H1 (cell line): ENCODE measurements at regions not wholly inside any gene's neighbourhood (a gene's known extent, or its start where the extent isn't known, plus 50 kb on each side); places are given as distances from the start of the nearest gene placed in this dataset.

ENCODE experiments used
- CTCF ChIA-PET: fragments of 300-600 bp; sonication (Branson Sonifier 250); formaldehyde crosslinking; loops from one replicate; lab custom pipeline; 2021; ENCODE audit not compliant: partially characterized antibody; lab: Charles Lee
- POLR2A ChIA-PET: fragments of 300-600 bp; sonication (Branson Sonifier 250); formaldehyde crosslinking; loops from one replicate; lab custom pipeline; 2021; ENCODE audit warnings: inconsistent platforms; ENCODE audit not compliant: partially characterized antibody; lab: Charles Lee
- DNase-seq, 2 experiments: peaks; one replicate each; pipeline versions ENCODE4 v3.0.0 to v3.0.0-alpha.2; 2010 to 2022; ENCODE audit warnings: low spot score in 2 of 2, low read depth in 1 of 2, mixed read lengths in 1 of 2
- FAIRE-seq: peaks from 2 replicates; lab custom pipeline; 2011; peaks lifted over from hg19 to GRCh38; lab: Jason Lieb, UNC
- H2AFZ ChIP-seq: 2 replicates; pipeline ENCODE4 v1.8.1; 2012; ENCODE audit warnings: low read length, inconsistent platforms
- H2AK5ac ChIP-seq: 2 replicates; pipeline ENCODE4 v1.6.1; 2013; ENCODE audit warnings: low read depth, low read length
- H2BK120ac ChIP-seq: replicated peaks from 2 replicates; pipeline ENCODE3; 2013; ENCODE audit warnings: low read depth, low read length, inconsistent platforms
- H2BK12ac ChIP-seq: 2 replicates; pipeline ENCODE4 v1.6.1; 2013; ENCODE audit warnings: low read depth, low read length
- H2BK15ac ChIP-seq: 2 replicates; pipeline ENCODE4 v1.6.1; 2013; ENCODE audit warnings: low read length
- H2BK20ac ChIP-seq: 2 replicates; pipeline ENCODE4 v1.6.1; 2013; ENCODE audit warnings: low read length
- H2BK5ac ChIP-seq: 2 replicates; pipeline ENCODE4 v1.6.1; 2013; ENCODE audit warnings: low read depth, low read length
- H3K14ac ChIP-seq: 2 replicates; pipeline ENCODE4 v1.6.1; 2013; ENCODE audit warnings: inconsistent platforms; ENCODE audit not compliant: insufficient read length
- H3K18ac ChIP-seq: 2 replicates; pipeline ENCODE4 v1.6.1; 2013; ENCODE audit warnings: low read length; ENCODE audit errors: extremely low read depth
- H3K23ac ChIP-seq: 2 replicates; pipeline ENCODE4 v1.6.1; 2013; ENCODE audit warnings: inconsistent platforms; ENCODE audit not compliant: insufficient read length
- H3K23me2 ChIP-seq: 2 replicates; pipeline ENCODE4 v1.6.1; 2013; ENCODE audit warnings: low read depth, low read length
- H3K27ac ChIP-seq: 2 replicates; pipeline ENCODE4 v1.6.1; 2011; ENCODE audit warnings: low read depth, low read length, inconsistent platforms
- H3K27me3 ChIP-seq, 4 experiments: replicated peaks in 1 of 4; 1 replicate in 1 of 4; 2 replicates in 3 of 4; pipeline versions ENCODE4 v1.6.1 to v1.8.1; 2011 to 2013; ENCODE audit warnings: low read length in 3 of 4, mild to moderate bottlenecking in 3 of 4, inconsistent platforms in 2 of 4, mixed read lengths in 2 of 4, moderate library complexity in 1 of 4; ENCODE audit not compliant: control insufficient read depth in 3 of 4, insufficient read depth in 3 of 4; ENCODE audit errors: extremely low read depth in 1 of 4
- H3K36me3 ChIP-seq, 4 experiments: 2 replicates each; pipeline versions ENCODE4 v1.6.1 to v1.8.1; 2011 to 2013; ENCODE audit warnings: mild to moderate bottlenecking in 4 of 4, low read length in 3 of 4, moderate library complexity in 2 of 4, control low read depth in 1 of 4, inconsistent platforms in 1 of 4; ENCODE audit not compliant: insufficient read depth in 4 of 4, control insufficient read depth in 2 of 4
- H3K4ac ChIP-seq: replicated peaks from 2 replicates; pipeline ENCODE3; 2013; ENCODE audit warnings: low read length, low read depth, mixed read lengths, inconsistent platforms; ENCODE audit not compliant: insufficient read length
- H3K4me1 ChIP-seq, 4 experiments: replicated peaks in 1 of 4; 1 replicate in 1 of 4; 2 replicates in 3 of 4; pipeline versions ENCODE4 v1.6.1 to v1.8.1; 2011 to 2013; ENCODE audit warnings: low read length in 3 of 4, inconsistent platforms in 2 of 4, mixed read lengths in 1 of 4; ENCODE audit not compliant: insufficient read depth in 4 of 4, control insufficient read depth in 3 of 4
- H3K4me2 ChIP-seq, 2 experiments: 2 replicates each; pipeline versions ENCODE4 v1.6.1 to v1.8.1; 2011 to 2013; ENCODE audit warnings: low read depth in 2 of 2, low read length in 2 of 2, control low read depth in 1 of 2, inconsistent platforms in 1 of 2, mild to moderate bottlenecking in 1 of 2; ENCODE audit not compliant: insufficient read depth in 1 of 2
- H3K4me3 ChIP-seq, 4 experiments: fragments of 200-600, 300-600 bp in 1 of 4; sonication (generic), shearing (Covaris generic), sonication (Bioruptor Twin) in 1 of 4; 2 replicates each; pipeline versions ENCODE4 v1.5.1 to v1.8.1; 2011 to 2016; ENCODE audit warnings: low read length in 4 of 4, low read depth in 3 of 4, control low read depth in 2 of 4, inconsistent platforms in 2 of 4, mild to moderate bottlenecking in 2 of 4, mixed read lengths in 1 of 4, moderate library complexity in 1 of 4; ENCODE audit not compliant: insufficient read depth in 2 of 4; ENCODE audit errors: extremely low read depth in 1 of 4
- H3K56ac ChIP-seq: replicated peaks from 2 replicates; pipeline ENCODE3; 2013; ENCODE audit warnings: low read depth, mild to moderate bottlenecking, mixed read lengths, low read length, inconsistent platforms; ENCODE audit not compliant: insufficient read length
- H3K79me1 ChIP-seq: 2 replicates; pipeline ENCODE4 v1.6.1; 2013; ENCODE audit warnings: low read depth, low read length, control low read depth
- H3K79me2 ChIP-seq, 2 experiments: 2 replicates each; pipeline versions ENCODE4 v1.6.1 to v1.8.1; 2012 to 2013; ENCODE audit warnings: low read length in 2 of 2, mild to moderate bottlenecking in 2 of 2, inconsistent platforms in 1 of 2; ENCODE audit not compliant: insufficient read depth in 2 of 2, control insufficient read depth in 1 of 2
- H3K9ac ChIP-seq, 4 experiments: replicated peaks in 1 of 4; 1 replicate in 1 of 4; 2 replicates in 3 of 4; pipeline versions ENCODE4 v1.6.1 to v1.8.1; 2011 to 2013; ENCODE audit warnings: low read depth in 3 of 4, low read length in 3 of 4, control low read depth in 2 of 4, mild to moderate bottlenecking in 2 of 4, moderate library complexity in 2 of 4, inconsistent platforms in 1 of 4; ENCODE audit errors: extremely low read depth in 1 of 4
- H3K9me3 ChIP-seq, 2 experiments: 2 replicates each; pipeline versions ENCODE4 v1.6.1 to v1.8.1; 2012 to 2013; ENCODE audit warnings: mild to moderate bottlenecking in 2 of 2, moderate library complexity in 2 of 2, control low read depth in 1 of 2, inconsistent platforms in 1 of 2, low read depth in 1 of 2, low read length in 1 of 2, mixed read lengths in 1 of 2; ENCODE audit not compliant: insufficient read depth in 2 of 2
- H4K20me1 ChIP-seq, 2 experiments: replicated peaks in 1 of 2; 2 replicates each; pipeline versions ENCODE3 to v1.8.1; 2011 to 2013; ENCODE audit warnings: inconsistent platforms in 2 of 2, low read length in 2 of 2, mild to moderate bottlenecking in 1 of 2; ENCODE audit not compliant: insufficient read depth in 2 of 2, control insufficient read depth in 1 of 2
- H4K5ac ChIP-seq: 2 replicates; pipeline ENCODE4 v1.6.1; 2013; ENCODE audit warnings: low read length, low read depth, mixed read lengths, inconsistent platforms; ENCODE audit not compliant: insufficient read length
- H4K8ac ChIP-seq: 2 replicates; pipeline ENCODE4 v1.8.0; 2013; ENCODE audit warnings: mild to moderate bottlenecking, moderate library complexity, low read length, inconsistent platforms; ENCODE audit not compliant: insufficient read depth; ENCODE audit errors: extremely low read depth
- H4K91ac ChIP-seq: replicated peaks from 2 replicates; pipeline ENCODE3; 2013; ENCODE audit warnings: low read length, mixed read lengths, inconsistent platforms; ENCODE audit not compliant: insufficient read length
- CHD2 ChIP-seq: IDR thresholded peaks from 2 replicates; pipeline ENCODE4 v1.6.1; 2012; ENCODE audit warnings: low read length, improper control_type of control experiment
- SP1 ChIP-seq: IDR thresholded peaks from 2 replicates; pipeline ENCODE4 v1.6.1; 2011; ENCODE audit warnings: low read depth, low read length

DNA sequence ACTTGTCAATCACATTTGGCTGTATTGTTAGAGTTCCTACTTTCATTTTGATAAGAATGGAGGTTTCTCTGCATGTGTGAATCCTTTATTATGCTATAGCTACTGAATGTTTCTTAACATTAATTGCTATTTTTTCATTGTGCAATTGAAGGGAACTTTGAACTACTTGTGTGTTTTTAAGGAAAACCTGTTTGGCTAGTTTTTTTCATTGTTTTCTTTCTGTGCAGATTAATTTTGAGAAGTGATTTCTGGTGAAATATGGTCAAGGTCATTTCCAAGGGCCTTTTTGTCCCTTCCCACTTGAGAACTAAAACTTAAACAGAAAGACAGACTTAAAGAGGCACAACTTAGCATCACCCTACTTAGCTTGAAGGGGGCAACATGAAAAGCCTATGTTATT lies 1309.2 kb upstream of the WWC1 start:
- H3K27me3 ChIP-seq = peaks cover 0 to 8% (median 1%) of the 10 kb centered on the region in 4 experiments; a peak in 3 of 7 replicates
- H3K56ac ChIP-seq = no peak overlapping the region
- H4K91ac ChIP-seq = no peak overlapping the region
- H3K18ac ChIP-seq = no peak overlapping the region
- H3K14ac ChIP-seq = no peak overlapping the region
- no peaks in the 10 kb centered on the region for H4K20me1 ChIP-seq
- TF ChIP-seq CHD2 = no peak
- no peak for TF ChIP-seq SP1
- FAIRE-seq = no peak
- H3K27ac ChIP-seq = no peak overlapping the region
- H2BK15ac ChIP-seq = no peak overlapping the region
- H2BK5ac ChIP-seq = no peak overlapping the region
- ChIA-PET CTCF (interaction anchor here (2.8 kb wide), 1 partner anchor 10 kb away, joined by 7 read pairs; no protein-coding TSS in a partner anchor), POLR2A (interaction anchor here (1.4 kb wide), 1 partner anchor 11 kb away, joined by 4 read pairs; no protein-coding TSS in a partner anchor)
- H3K79me2 ChIP-seq = no peaks in the 10 kb centered on the region
- H2AK5ac ChIP-seq = no peak overlapping the region
- H3K23me2 ChIP-seq = peaks cover 11% of the 10 kb centered on the region
- H2BK12ac ChIP-seq = no peak overlapping the region
- H3K4ac ChIP-seq = no peak overlapping the region
- H3K36me3 ChIP-seq = no peaks in the 10 kb centered on the region
- no peak overlapping the region for H3K9ac ChIP-seq
- no peak overlapping the region for H4K5ac ChIP-seq
- H3K23ac ChIP-seq = no peak overlapping the region
- no peak overlapping the region for H2BK20ac ChIP-seq
- no peak overlapping the region for H2BK120ac ChIP-seq
- no peak overlapping the region for H2AFZ ChIP-seq
- H3K4me2 ChIP-seq = no peak overlapping the region
- no peaks in the 10 kb centered on the region for H3K9me3 ChIP-seq
- H3K4me3 ChIP-seq = no peak overlapping the region
- no peaks in the 10 kb centered on the region for H3K79me1 ChIP-seq
- peaks cover 0 to 11% (median 5%) of the 10 kb centered on the region in 4 experiments; a peak in 3 of 7 replicates for H3K4me1 ChIP-seq
- no peak for DNase-seq
- no peak overlapping the region for H4K8ac ChIP-seq
